ENCODE measurements at regions not wholly inside any gene's neighbourhood (a gene's known extent, or its start where the extent isn't known, plus 50 kb on each side); places are given as distances from the start of the nearest gene placed in this dataset.

GRCh38 chr15:62558640-62559380 is 393.7 kb upstream of the C2CD4B start:
- H3K27ac ChIP-seq (replicated peaks), result no peak overlapping the region
- no peaks in the 10 kb centered on the region for H3K27me3 ChIP-seq (ENCODE audit: insufficient read depth, poor library complexity, severe bottlenecking)
- no peak overlapping the region for H3K4me3 ChIP-seq (replicated peaks; ENCODE audit: insufficient read depth, low read length)
- no peak for DNase-seq (ENCODE audit: low read depth in 1 of 2, low spot score in 1 of 2)
- TF ChIP-seq SPI1 (IDR thresholded peaks at IDR 0.05; ENCODE audit: borderline replicate concordance, low read depth) (no peak), REST (IDR thresholded peaks at IDR 0.05; ENCODE audit: insufficient replicate concordance, low read depth) (no peak), GABPA (IDR thresholded peaks at IDR 0.05; ENCODE audit: low read depth) (no peak), POLR2AphosphoS5 (IDR thresholded peaks at IDR 0.05; ENCODE audit: low read depth) (no peak), CTCF (IDR thresholded peaks at IDR 0.05; ENCODE audit: insufficient read depth, low read length) (no peak)

- Histone ChIP-seq H3K4me3 (replicated peaks; ENCODE audit: insufficient read depth, low read length) (no peak overlapping the region), H3K27me3 (ENCODE audit: insufficient read depth, poor library complexity, severe bottlenecking) (no peaks in the 10 kb centered on the region), H3K27ac (replicated peaks) (no peak overlapping the region)
- no peak for DNase-seq (ENCODE audit: low read depth in 1 of 2, low spot score in 1 of 2)
- TF ChIP-seq CTCF (IDR thresholded peaks at IDR 0.05; ENCODE audit: insufficient read depth, low read length), result no peak
- no peak for TF ChIP-seq SPI1 (IDR thresholded peaks at IDR 0.05; ENCODE audit: borderline replicate concordance, low read depth)
- no peak for TF ChIP-seq REST (IDR thresholded peaks at IDR 0.05; ENCODE audit: insufficient replicate concordance, low read depth)
- no peak for TF ChIP-seq POLR2AphosphoS5 (IDR thresholded peaks at IDR 0.05; ENCODE audit: low read depth)
- no peak for TF ChIP-seq GABPA (IDR thresholded peaks at IDR 0.05; ENCODE audit: low read depth)
Measured at GRCh38 chr15:62559381-62559733, 394.3 kb upstream of the C2CD4B start.

DNA sequence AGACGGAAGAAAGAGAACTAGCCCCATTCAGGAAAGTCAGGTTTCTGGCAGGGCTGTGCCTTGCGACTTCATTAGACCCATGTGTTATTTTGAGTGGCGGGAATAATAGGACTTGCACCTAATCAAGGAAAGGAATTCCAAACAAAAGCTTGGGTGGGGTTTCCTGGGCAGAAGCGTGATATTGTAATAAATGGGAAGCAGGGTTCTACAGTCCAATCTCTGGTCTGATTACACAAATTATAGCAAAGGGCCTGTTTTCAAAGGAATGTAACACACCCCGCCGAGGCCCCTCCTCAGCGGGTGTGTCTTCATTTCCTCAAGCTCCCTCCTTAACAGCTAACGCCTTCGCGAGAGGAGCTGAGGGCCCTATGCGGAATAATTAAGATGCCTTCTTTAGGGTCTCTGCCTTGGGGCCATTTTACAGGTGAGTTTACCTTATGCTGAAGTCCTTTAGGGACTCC is 396.0 kb upstream of the C2CD4B start:
- DNase-seq (ENCODE audit: low read depth in 1 of 2, low spot score in 1 of 2), result no peak

More for the DNA sequence above, 396.0 kb upstream of the C2CD4B start:
- H3K27ac ChIP-seq (replicated peaks), result no peak overlapping the region
- H3K4me3 ChIP-seq (replicated peaks; ENCODE audit: insufficient read depth, low read length), result no peak overlapping the region
- no peaks in the 10 kb centered on the region for H3K27me3 ChIP-seq (ENCODE audit: insufficient read depth, poor library complexity, severe bottlenecking)
- TF ChIP-seq POLR2AphosphoS5 (IDR thresholded peaks at IDR 0.05; ENCODE audit: low read depth), result no peak
- TF ChIP-seq CTCF (IDR thresholded peaks at IDR 0.05; ENCODE audit: insufficient read depth, low read length), result no peak
- TF ChIP-seq GABPA (IDR thresholded peaks at IDR 0.05; ENCODE audit: low read depth), result no peak
